B cell (primary cell): ENCODE measurements at regions not wholly inside any gene's neighbourhood (a gene's known extent, or its start where the extent isn't known, plus 50 kb on each side); places are given as distances from the start of the nearest gene placed in this dataset.
A peak's percentile ranks its signal among the peaks of the same experiment; 100 is the strongest.
"Not testable (repeated sequence)": the region's sequence is repeated elsewhere in the genome, so short reads cannot be mapped to it uniquely, and the experiment has no call there.

Experiments used
- ATAC-seq: fragments of 200-7000 bp; cut with Tn5 transposase; one replicate; pipeline ENCODE4 v1.10.0; 2021; ENCODE audit warnings: low read depth, mild to moderate bottlenecking, moderate number of reproducible peaks, moderate library complexity
- CTCF ChIA-PET: fragments of 350-600 bp; sonication (Branson Sonifier 250); formaldehyde crosslinking; loops from one replicate; lab custom pipeline; 2021; ENCODE audit warnings: antibody characterized with exemption, inconsistent platforms; lab: Charles Lee
- POLR2A ChIA-PET: fragments of 350-600 bp; sonication (Branson Sonifier 250); formaldehyde crosslinking; loops from one replicate; lab custom pipeline; 2021; ENCODE audit warnings: antibody characterized with exemption; lab: Charles Lee
- DNase-seq: peaks from one replicate; pipeline ENCODE4 v3.0.0; 2013
- H2AFZ ChIP-seq: 2 replicates; pipeline ENCODE4 v1.6.1; 2012; ENCODE audit warnings: mild to moderate bottlenecking, low read depth, low read length; ENCODE audit not compliant: insufficient read depth, poor library complexity, severe bottlenecking
- H3K27ac ChIP-seq, 2 donors: 1 replicate in 1 of 2; 2 replicates in 1 of 2; pipeline ENCODE4 v1.5.1; 2012 to 2013; ENCODE audit warnings: low read length in 2 of 2, mild to moderate bottlenecking in 2 of 2, moderate library complexity in 1 of 2
- H3K27me3 ChIP-seq, 4 experiments: fragments of 200-600 bp in 1 of 4; sonication (generic) in 1 of 4; replicated peaks in 1 of 4; 1 replicate in 2 of 4; 2 replicates in 2 of 4; pipeline versions ENCODE4 v1.6.1 to v1.7.0; 2013 to 2016; ENCODE audit warnings: low read length in 3 of 4, mild to moderate bottlenecking in 2 of 4, mixed read lengths in 1 of 4, moderate library complexity in 1 of 4; ENCODE audit not compliant: insufficient read depth in 4 of 4, control insufficient read depth in 3 of 4; ENCODE audit errors: control extremely low read depth in 1 of 4
- H3K36me3 ChIP-seq, 2 experiments: replicated peaks in 1 of 2; 1 replicate in 1 of 2; 2 replicates in 1 of 2; pipeline versions ENCODE4 v1.6.1 to v1.7.1; 2013; ENCODE audit warnings: low read length in 1 of 2; ENCODE audit not compliant: insufficient read depth in 2 of 2, control insufficient read depth in 1 of 2; ENCODE audit errors: control extremely low read depth in 1 of 2, extremely low read depth in 1 of 2
- H3K4me1 ChIP-seq, 2 donors: fragments of 200-600 bp in 1 of 2; sonication (generic) in 1 of 2; 1 replicate in 1 of 2; 2 replicates in 1 of 2; pipeline versions ENCODE4 v1.5.1 to v1.6.1; 2013 to 2017; ENCODE audit warnings: low read length in 2 of 2; ENCODE audit not compliant: control insufficient read depth in 2 of 2, insufficient read depth in 2 of 2
- H3K4me2 ChIP-seq: replicated peaks from 2 replicates; pipeline ENCODE3; 2012; ENCODE audit warnings: mild to moderate bottlenecking, low read depth, low read length; ENCODE audit not compliant: poor library complexity, severe bottlenecking
- H3K4me3 ChIP-seq, 5 experiments: fragments of 200-600 bp in 1 of 5; sonication (generic) in 1 of 5; 1 replicate in 3 of 5; 2 replicates in 2 of 5; pipeline versions ENCODE4 v1.5.1 to v1.7.0; 2011 to 2016; ENCODE audit warnings: low read length in 4 of 5, mild to moderate bottlenecking in 4 of 5, low read depth in 2 of 5, control low read depth in 1 of 5, moderate library complexity in 1 of 5; ENCODE audit not compliant: insufficient read depth in 1 of 5; ENCODE audit errors: control extremely low read depth in 1 of 5, extremely low read depth in 1 of 5
- H3K79me2 ChIP-seq: fragments of 200-600 bp; sonication (generic); one replicate; pipeline ENCODE4 v1.6.0; 2016; ENCODE audit warnings: low read length; ENCODE audit not compliant: control insufficient read depth, insufficient read depth
- H3K9ac ChIP-seq: fragments of 200-600 bp; sonication (generic); 2 replicates; pipeline ENCODE4 v1.6.1; 2017; ENCODE audit warnings: mild to moderate bottlenecking, low read length, moderate library complexity
- H3K9me3 ChIP-seq, 3 donors: one replicate each; pipeline versions ENCODE4 v1.6.1 to v1.7.1; 2013; ENCODE audit warnings: low read length in 2 of 3; ENCODE audit not compliant: control insufficient read depth in 2 of 3, insufficient read depth in 1 of 3; ENCODE audit errors: control extremely low read depth in 1 of 3
- H4K20me1 ChIP-seq: 2 replicates; pipeline ENCODE4 v1.6.0; 2012; ENCODE audit warnings: mild to moderate bottlenecking, low read length; ENCODE audit not compliant: insufficient read depth, control insufficient read depth, poor library complexity, severe bottlenecking
- H3K27ac Mint-ChIP-seq: one replicate; pipeline ENCODE4 v1.8.0; 2021; ENCODE audit warnings: mixed read lengths
- H3K27me3 Mint-ChIP-seq: one replicate; pipeline ENCODE4 v1.8.0; 2021; ENCODE audit warnings: mixed read lengths
- H3K4me1 Mint-ChIP-seq: one replicate; pipeline ENCODE4 v1.8.0; 2021; ENCODE audit warnings: mixed read lengths
- H3K4me3 Mint-ChIP-seq: one replicate; pipeline ENCODE4 v1.8.0; 2021; ENCODE audit warnings: mixed read lengths
- H3K9me3 Mint-ChIP-seq: one replicate; pipeline ENCODE4 v1.8.0; 2022; ENCODE audit warnings: mixed read lengths; ENCODE audit not compliant: insufficient read depth
- EZH2 ChIP-seq: IDR thresholded peaks from 2 replicates; pipeline ENCODE4 v1.6.1; 2012; ENCODE audit warnings: borderline replicate concordance, low read depth, mild to moderate bottlenecking, moderate library complexity, low read length; ENCODE audit not compliant: insufficient read depth, poor library complexity, severe bottlenecking
- WGBS: methylation state at CpG from one replicate; pipeline ENCODE4 v1.1.5; 2013; ENCODE audit warnings: missing lambda C conversion rate; ENCODE audit not compliant: insufficient coverage; 5-methylcytosine and 5-hydroxymethylcytosine counted together
- intact Hi-C: fragments of 100-400 bp; cut with micrococcal nuclease; formaldehyde crosslinking; loops from one replicate; pipeline ENCODE4 v1.10.0; 2022
- TF ChIP-seq, protein P1 (sequence below): fragments of 200-600 bp; IDR thresholded peaks from one replicate; pipeline ENCODE4 v1.8.0; 2022; ENCODE audit warnings: antibody characterized with exemption, mild to moderate bottlenecking

DNA sequence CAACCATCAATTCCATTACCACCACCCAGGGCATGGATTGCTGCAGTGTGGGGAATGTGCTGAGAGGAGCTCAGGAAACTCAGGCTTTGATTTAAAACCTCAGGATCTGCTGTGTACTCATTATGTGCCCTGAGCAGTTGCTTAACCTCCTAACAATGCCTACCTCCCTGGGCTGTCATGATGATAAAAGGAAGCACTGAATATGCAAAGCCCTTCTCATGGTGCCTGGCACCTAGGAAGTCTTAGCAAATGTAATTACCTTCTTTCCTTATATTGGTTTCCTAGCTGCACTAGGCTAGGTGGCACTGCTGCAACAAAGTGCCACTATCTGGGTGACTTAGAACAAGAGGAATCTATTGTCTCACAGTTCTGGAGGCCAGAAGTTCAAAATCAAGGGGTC lies 62.2 kb downstream of the KCTD12 start:
- no peak overlapping the region for H3K4me3 Mint-ChIP-seq
- Histone ChIP-seq H3K36me3 (no peaks in the 10 kb centered on the region), H4K20me1 (no peaks in the 10 kb centered on the region), H2AFZ (no peak overlapping the region), H3K27me3 (no peaks in the 10 kb centered on the region), H3K4me1 (no peaks in the 10 kb centered on the region), H3K79me2 (no peaks in the 10 kb centered on the region), H3K4me3 (no peak overlapping the region), H3K9me3 (peaks cover 0 to 1% (median 0%) of the 10 kb centered on the region in 3 donors), H3K27ac (no peak overlapping the region), H3K9ac (no peak overlapping the region), H3K4me2 (no peak overlapping the region)
- H3K27ac Mint-ChIP-seq: no peak overlapping the region
- DNase-seq (no peak), ATAC-seq (no peak)
- CTCF ChIA-PET: interaction anchor here (0.7 to 1.5 kb wide), 4 partner anchors 62 to 157 kb away, joined by 3 to 5 read pairs (median 4); partner anchors contain the start of gene KCTD12
- H3K27me3 Mint-ChIP-seq: no peaks in the 10 kb centered on the region
- POLR2A ChIA-PET: no interaction called here
- H3K4me1 Mint-ChIP-seq: no peaks in the 10 kb centered on the region
- intact Hi-C loops: loop anchor here (5.0 kb wide), 1 partner anchor 78 kb away; no protein-coding TSS in a partner anchor
- H3K9me3 Mint-ChIP-seq: no peaks in the 10 kb centered on the region
- TF ChIP-seq EZH2: no peak
- TF ChIP-seq, protein P1, sequence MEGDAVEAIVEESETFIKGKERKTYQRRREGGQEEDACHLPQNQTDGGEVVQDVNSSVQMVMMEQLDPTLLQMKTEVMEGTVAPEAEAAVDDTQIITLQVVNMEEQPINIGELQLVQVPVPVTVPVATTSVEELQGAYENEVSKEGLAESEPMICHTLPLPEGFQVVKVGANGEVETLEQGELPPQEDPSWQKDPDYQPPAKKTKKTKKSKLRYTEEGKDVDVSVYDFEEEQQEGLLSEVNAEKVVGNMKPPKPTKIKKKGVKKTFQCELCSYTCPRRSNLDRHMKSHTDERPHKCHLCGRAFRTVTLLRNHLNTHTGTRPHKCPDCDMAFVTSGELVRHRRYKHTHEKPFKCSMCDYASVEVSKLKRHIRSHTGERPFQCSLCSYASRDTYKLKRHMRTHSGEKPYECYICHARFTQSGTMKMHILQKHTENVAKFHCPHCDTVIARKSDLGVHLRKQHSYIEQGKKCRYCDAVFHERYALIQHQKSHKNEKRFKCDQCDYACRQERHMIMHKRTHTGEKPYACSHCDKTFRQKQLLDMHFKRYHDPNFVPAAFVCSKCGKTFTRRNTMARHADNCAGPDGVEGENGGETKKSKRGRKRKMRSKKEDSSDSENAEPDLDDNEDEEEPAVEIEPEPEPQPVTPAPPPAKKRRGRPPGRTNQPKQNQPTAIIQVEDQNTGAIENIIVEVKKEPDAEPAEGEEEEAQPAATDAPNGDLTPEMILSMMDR: no peak

DNA sequence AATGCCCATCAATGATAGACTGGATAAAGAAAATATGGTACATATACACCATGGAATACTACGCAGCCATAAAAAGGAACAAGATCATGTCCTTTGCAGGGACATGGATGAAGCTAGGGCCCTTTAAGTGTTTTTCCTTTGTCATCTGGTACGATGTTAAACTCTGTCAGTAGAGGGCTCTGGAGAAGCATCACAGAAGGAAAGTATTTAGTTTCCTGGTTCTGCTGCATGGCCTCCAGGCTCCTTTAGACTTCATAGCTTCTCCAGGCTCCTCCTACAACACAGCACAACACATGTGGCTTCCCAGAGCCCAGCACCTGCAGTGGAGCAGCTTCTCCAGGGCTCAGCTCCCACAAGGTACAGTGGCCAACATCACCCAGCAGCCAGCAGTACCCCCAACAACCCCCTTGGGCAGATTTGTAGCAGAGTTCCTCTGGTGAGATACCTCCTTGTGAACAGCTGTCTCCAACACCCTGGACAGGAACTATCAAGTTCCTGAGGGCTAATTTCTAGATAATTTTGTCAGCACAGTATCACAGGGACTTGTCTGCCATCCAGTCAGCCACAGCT lies 63.4 kb downstream of the KCTD12 start:
- intact Hi-C loops: loop anchor here (5.0 kb wide), 1 partner anchor 80 kb away; no protein-coding TSS in a partner anchor
- Mint-ChIP-seq H3K9me3 (no peaks in the 10 kb centered on the region), H3K4me1 (no peaks in the 10 kb centered on the region), H3K4me3 (no peak overlapping the region), H3K27ac (no peak overlapping the region), H3K27me3 (peaks cover 8% of the 10 kb centered on the region)
- WGBS: 40% methylated on average over 1 of the region's 2 CpGs
- no peak overlapping the region for H3K4me2 ChIP-seq
- H3K9me3 ChIP-seq: peaks cover 0 to 1% (median 0%) of the 10 kb centered on the region in 3 donors
- no peaks in the 10 kb centered on the region for H4K20me1 ChIP-seq
- H3K4me3 ChIP-seq: no peak overlapping the region
- no peak overlapping the region for H3K9ac ChIP-seq
- no peak overlapping the region for H2AFZ ChIP-seq
- ChIA-PET POLR2A (interaction anchor here (0.6 kb wide), 1 partner anchor 35 kb away, joined by 3 read pairs; no protein-coding TSS in a partner anchor), CTCF (interaction anchor here (0.5 to 3.2 kb wide), 7 partner anchors 62 to 951 kb away, joined by 3 to 11 read pairs (median 5); no protein-coding TSS in a partner anchor)
- TF ChIP-seq, protein P1: no peak
- TF ChIP-seq EZH2: no peak
- no peaks in the 10 kb centered on the region for H3K79me2 ChIP-seq
- peak; percentile 33 for ATAC-seq
- H3K27me3 ChIP-seq: no peaks in the 10 kb centered on the region
- no peaks in the 10 kb centered on the region for H3K36me3 ChIP-seq
- no peaks in the 10 kb centered on the region for H3K4me1 ChIP-seq
- H3K27ac ChIP-seq: no peak overlapping the region
- no peak for DNase-seq

DNA sequence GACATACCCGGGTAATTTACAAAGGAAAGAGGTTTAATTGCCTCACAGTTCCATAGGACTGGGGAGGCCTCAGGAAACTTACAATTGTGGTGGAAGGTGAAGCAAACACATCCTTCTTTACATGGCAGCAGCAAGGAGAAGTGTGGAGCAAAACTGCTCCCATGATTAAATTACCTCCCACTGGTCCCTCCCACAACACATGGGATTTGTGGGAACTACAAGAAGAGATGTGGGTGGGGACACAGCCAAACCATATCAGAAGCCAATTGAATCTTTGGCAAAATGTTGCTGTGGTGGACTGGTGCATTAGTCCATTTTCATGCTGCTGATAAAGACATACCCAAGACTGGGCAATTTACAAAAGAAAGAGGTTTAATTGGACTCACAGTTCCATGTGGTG lies 65.0 kb downstream of the KCTD12 start:
- H3K27ac ChIP-seq, DNase-seq, H4K20me1 ChIP-seq, ATAC-seq, H3K4me2 ChIP-seq, H3K9ac ChIP-seq, H2AFZ ChIP-seq, H3K9me3 Mint-ChIP-seq, H3K27me3 ChIP-seq, H3K4me1 Mint-ChIP-seq, H3K79me2 ChIP-seq, H3K36me3 ChIP-seq, H3K9me3 ChIP-seq, H3K4me3 ChIP-seq, H3K4me1 ChIP-seq, H3K27ac Mint-ChIP-seq, POLR2A ChIA-PET, H3K4me3 Mint-ChIP-seq: not testable (repeated sequence)
- peaks cover 12% of the 10 kb centered on the region for H3K27me3 Mint-ChIP-seq
- no CpG with 5 or more reads among the region's 1 CpG for WGBS
- intact Hi-C loops: loop anchor here (5.0 kb wide), 1 partner anchor 81 kb away; no protein-coding TSS in a partner anchor
- CTCF ChIA-PET: interaction anchor here (1.0 to 3.2 kb wide), 3 partner anchors 64 to 83 kb away, joined by 3 to 11 read pairs (median 11); no protein-coding TSS in a partner anchor
